ENCODE measurements at regions not wholly inside any gene's neighbourhood (a gene's known extent, or its start where the extent isn't known, plus 50 kb on each side); places are given as distances from the start of the nearest gene placed in this dataset.

DNA sequence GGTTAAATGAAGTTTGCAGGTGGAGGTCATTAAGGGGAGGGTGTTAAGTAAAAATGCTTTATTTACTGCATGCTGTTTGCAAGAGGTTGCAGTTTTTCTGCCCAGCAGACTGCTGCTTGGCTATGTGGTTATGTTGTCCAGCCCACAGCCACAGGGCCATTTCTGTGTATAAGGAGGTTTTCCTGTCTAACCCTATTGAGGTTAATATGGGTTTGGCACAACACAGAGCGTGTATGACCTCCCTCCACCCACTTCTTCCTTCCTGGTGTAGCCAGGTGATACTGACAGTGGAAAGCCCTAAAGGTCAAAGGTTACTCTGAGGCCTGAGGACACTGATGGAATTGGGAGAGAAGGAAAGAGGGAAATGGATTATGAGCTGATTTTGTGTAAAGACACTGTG is 253.7 kb upstream of the PWP1 start:
- Histone ChIP-seq H3K27ac (ENCODE audit: low read depth, low read length) (no peak overlapping the region), H4K20me1 (ENCODE audit: low read depth, low read length) (no peaks in the 10 kb centered on the region), H2AFZ (ENCODE audit: low read depth, low read length, severe bottlenecking) (no peak overlapping the region), H3K27me3 (ENCODE audit: low read length) (no peaks in the 10 kb centered on the region), H3K79me2 (ENCODE audit: insufficient read depth, low read length) (no peaks in the 10 kb centered on the region), H3F3A (ENCODE audit: insufficient read depth) (no peaks in the 10 kb centered on the region), H3K4me3 (ENCODE audit: insufficient read depth, low read length, poor library complexity, severe bottlenecking) (no peak overlapping the region), H3K4me2 (ENCODE audit: low read depth, low read length, poor library complexity, severe bottlenecking) (no peak overlapping the region), H3K9me2 (replicated peaks; ENCODE audit: insufficient read depth, low read length) (no peaks in the 10 kb centered on the region), H3K9ac (ENCODE audit: low read length) (no peak overlapping the region), H3K9me3 (ENCODE audit: insufficient read depth, low read length) (no peaks in the 10 kb centered on the region), H3K36me3 (ENCODE audit: low read length) (no peaks in the 10 kb centered on the region)
- TF ChIP-seq EZH2phosphoT487 (conservative IDR thresholded peaks at IDR 0.05; ENCODE audit: low read length): no peak
- TF ChIP-seq, protein P1, sequence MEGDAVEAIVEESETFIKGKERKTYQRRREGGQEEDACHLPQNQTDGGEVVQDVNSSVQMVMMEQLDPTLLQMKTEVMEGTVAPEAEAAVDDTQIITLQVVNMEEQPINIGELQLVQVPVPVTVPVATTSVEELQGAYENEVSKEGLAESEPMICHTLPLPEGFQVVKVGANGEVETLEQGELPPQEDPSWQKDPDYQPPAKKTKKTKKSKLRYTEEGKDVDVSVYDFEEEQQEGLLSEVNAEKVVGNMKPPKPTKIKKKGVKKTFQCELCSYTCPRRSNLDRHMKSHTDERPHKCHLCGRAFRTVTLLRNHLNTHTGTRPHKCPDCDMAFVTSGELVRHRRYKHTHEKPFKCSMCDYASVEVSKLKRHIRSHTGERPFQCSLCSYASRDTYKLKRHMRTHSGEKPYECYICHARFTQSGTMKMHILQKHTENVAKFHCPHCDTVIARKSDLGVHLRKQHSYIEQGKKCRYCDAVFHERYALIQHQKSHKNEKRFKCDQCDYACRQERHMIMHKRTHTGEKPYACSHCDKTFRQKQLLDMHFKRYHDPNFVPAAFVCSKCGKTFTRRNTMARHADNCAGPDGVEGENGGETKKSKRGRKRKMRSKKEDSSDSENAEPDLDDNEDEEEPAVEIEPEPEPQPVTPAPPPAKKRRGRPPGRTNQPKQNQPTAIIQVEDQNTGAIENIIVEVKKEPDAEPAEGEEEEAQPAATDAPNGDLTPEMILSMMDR (IDR thresholded peaks at IDR 0.05; ENCODE audit: insufficient read depth, low read length, poor library complexity, severe bottlenecking): no peak

DNA sequence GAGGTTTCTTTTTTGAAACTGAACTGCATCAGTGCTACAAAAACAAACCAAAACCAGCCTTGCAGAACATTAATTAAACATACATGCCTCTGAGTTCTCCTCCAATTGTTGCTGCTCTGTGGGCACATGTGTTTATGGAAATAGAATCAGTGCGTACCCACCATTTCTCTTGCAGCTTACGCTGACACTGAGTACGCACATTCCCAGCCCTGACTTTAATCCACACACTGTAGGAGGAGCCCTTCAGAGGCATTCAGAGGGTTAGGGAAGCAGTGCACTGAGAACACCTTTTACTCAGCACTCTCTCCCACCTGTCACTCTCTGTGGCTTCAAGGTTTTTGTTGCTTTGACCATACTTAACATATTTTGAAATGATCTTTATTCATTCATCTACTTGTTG is 250.5 kb upstream of the PWP1 start:
- Histone ChIP-seq H3K9ac (ENCODE audit: low read length) (no peak overlapping the region), H3K36me3 (ENCODE audit: low read length) (no peaks in the 10 kb centered on the region), H4K20me1 (ENCODE audit: low read depth, low read length) (no peaks in the 10 kb centered on the region), H3K4me3 (ENCODE audit: insufficient read depth, low read length, poor library complexity, severe bottlenecking) (no peak overlapping the region), H3K27me3 (ENCODE audit: low read length) (no peaks in the 10 kb centered on the region), H3K9me2 (replicated peaks; ENCODE audit: insufficient read depth, low read length) (no peaks in the 10 kb centered on the region), H3F3A (ENCODE audit: insufficient read depth) (no peaks in the 10 kb centered on the region), H3K4me2 (ENCODE audit: low read depth, low read length, poor library complexity, severe bottlenecking) (no peak overlapping the region), H3K79me2 (ENCODE audit: insufficient read depth, low read length) (no peaks in the 10 kb centered on the region), H2AFZ (ENCODE audit: low read depth, low read length, severe bottlenecking) (no peak overlapping the region), H3K9me3 (ENCODE audit: insufficient read depth, low read length) (no peaks in the 10 kb centered on the region), H3K27ac (ENCODE audit: low read depth, low read length) (no peak overlapping the region)
- TF ChIP-seq EZH2phosphoT487 (conservative IDR thresholded peaks at IDR 0.05; ENCODE audit: low read length): no peak
- TF ChIP-seq, protein P1 (IDR thresholded peaks at IDR 0.05; ENCODE audit: insufficient read depth, low read length, poor library complexity, severe bottlenecking): no peak

DNA sequence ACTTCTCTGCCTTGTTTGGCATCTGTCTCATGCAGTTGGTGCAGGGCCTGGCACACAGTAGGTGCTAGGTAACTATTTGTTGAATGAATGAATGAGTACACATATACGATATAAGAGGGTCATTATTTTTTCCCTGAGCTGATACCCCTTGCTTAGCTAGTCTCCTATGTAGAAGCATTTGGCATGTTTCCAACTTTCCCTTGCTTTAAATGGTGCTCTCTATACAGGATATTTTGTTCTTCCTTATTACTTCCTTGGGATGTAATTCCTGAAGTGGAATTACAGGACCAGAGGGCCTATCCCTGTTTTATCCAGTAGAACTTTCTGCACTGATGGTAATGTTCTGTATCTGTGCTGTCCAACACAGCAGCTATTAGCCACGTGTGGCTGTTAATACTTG is 250.1 kb upstream of the PWP1 start:
- H3K4me3 ChIP-seq (ENCODE audit: insufficient read depth, low read length, poor library complexity, severe bottlenecking): no peak overlapping the region
- H3K9ac ChIP-seq (ENCODE audit: low read length): no peak overlapping the region
- no peaks in the 10 kb centered on the region for H3K27me3 ChIP-seq (ENCODE audit: low read length)
- no peak overlapping the region for H3K27ac ChIP-seq (ENCODE audit: low read depth, low read length)
- no peaks in the 10 kb centered on the region for H3F3A ChIP-seq (ENCODE audit: insufficient read depth)
- H2AFZ ChIP-seq (ENCODE audit: low read depth, low read length, severe bottlenecking): no peak overlapping the region
- no peak overlapping the region for H3K4me2 ChIP-seq (ENCODE audit: low read depth, low read length, poor library complexity, severe bottlenecking)
- no peaks in the 10 kb centered on the region for H3K9me2 ChIP-seq (replicated peaks; ENCODE audit: insufficient read depth, low read length)
- no peaks in the 10 kb centered on the region for H4K20me1 ChIP-seq (ENCODE audit: low read depth, low read length)
- no peaks in the 10 kb centered on the region for H3K9me3 ChIP-seq (ENCODE audit: insufficient read depth, low read length)
- H3K36me3 ChIP-seq (ENCODE audit: low read length): no peaks in the 10 kb centered on the region
- TF ChIP-seq EZH2phosphoT487 (conservative IDR thresholded peaks at IDR 0.05; ENCODE audit: low read length): no peak
- TF ChIP-seq, protein P1 (IDR thresholded peaks at IDR 0.05; ENCODE audit: insufficient read depth, low read length, poor library complexity, severe bottlenecking): no peak
- no peaks in the 10 kb centered on the region for H3K79me2 ChIP-seq (ENCODE audit: insufficient read depth, low read length)

DNA sequence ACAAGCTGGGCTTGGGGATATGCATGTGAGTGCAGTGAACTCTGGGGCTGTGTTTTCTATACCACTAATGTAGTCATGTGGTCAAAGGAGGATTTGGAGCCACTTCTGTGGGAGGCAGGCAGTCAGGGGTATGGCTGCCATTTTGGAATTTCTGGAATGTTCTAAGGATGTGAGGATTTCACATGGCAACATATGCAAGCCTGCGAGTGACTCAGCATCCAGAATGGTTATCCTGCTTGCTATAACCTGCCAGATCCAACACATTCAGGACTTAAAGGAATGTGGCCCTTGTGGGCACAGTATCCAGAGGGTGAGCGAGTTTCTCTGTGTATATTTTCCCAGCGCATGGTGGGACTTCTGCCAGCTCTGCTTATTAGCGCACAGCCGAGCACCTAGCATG is 249.2 kb upstream of the PWP1 start:
- Histone ChIP-seq H3F3A (ENCODE audit: insufficient read depth) (no peaks in the 10 kb centered on the region), H3K27me3 (ENCODE audit: low read length) (no peaks in the 10 kb centered on the region), H4K20me1 (ENCODE audit: low read depth, low read length) (no peaks in the 10 kb centered on the region), H3K4me3 (ENCODE audit: insufficient read depth, low read length, poor library complexity, severe bottlenecking) (no peak overlapping the region), H3K27ac (ENCODE audit: low read depth, low read length) (no peak overlapping the region), H2AFZ (ENCODE audit: low read depth, low read length, severe bottlenecking) (no peak overlapping the region), H3K36me3 (ENCODE audit: low read length) (no peaks in the 10 kb centered on the region), H3K79me2 (ENCODE audit: insufficient read depth, low read length) (no peaks in the 10 kb centered on the region), H3K4me2 (ENCODE audit: low read depth, low read length, poor library complexity, severe bottlenecking) (no peak overlapping the region), H3K9ac (ENCODE audit: low read length) (no peak overlapping the region), H3K9me3 (ENCODE audit: insufficient read depth, low read length) (no peaks in the 10 kb centered on the region), H3K9me2 (replicated peaks; ENCODE audit: insufficient read depth, low read length) (no peaks in the 10 kb centered on the region)
- no peak for TF ChIP-seq EZH2phosphoT487 (conservative IDR thresholded peaks at IDR 0.05; ENCODE audit: low read length)
- TF ChIP-seq, protein P1 (IDR thresholded peaks at IDR 0.05; ENCODE audit: insufficient read depth, low read length, poor library complexity, severe bottlenecking): no peak

Measured in SU-DHL-6 (cell line).